ENCODE measurements at regions not wholly inside any gene's neighbourhood (a gene's known extent, or its start where the extent isn't known, plus 50 kb on each side); places are given as distances from the start of the nearest gene placed in this dataset.

DNA sequence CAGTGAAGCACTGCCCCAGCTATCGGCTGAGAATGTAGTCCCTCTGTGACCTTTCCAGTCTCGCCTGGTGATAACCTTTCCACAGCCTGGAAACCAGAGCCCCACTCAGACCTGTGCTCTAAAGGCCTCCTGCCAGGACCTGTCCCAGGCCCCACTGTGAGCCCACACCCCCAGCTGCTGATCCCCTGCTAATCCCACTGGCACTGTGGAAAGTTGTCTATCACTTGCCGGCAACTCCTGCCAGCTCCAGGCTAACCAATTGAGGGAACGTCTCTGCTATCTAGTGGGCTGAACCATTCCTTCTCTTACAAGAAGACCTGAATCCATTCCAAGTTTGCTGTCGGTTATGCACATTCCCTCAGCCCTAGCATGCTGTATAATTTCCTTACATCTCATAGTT is 328.2 kb downstream of the FAM181B start:
- H3K9ac ChIP-seq (ENCODE audit: insufficient read depth, low read depth, low read length): no peak overlapping the region
- H3K4me2 ChIP-seq (ENCODE audit: low read depth, low read length): no peak overlapping the region
- no peaks in the 10 kb centered on the region for H3K36me3 ChIP-seq (replicated peaks in 1 of 2; ENCODE audit: control insufficient read depth in 1 of 2, insufficient read depth in 2 of 2, low read length in 2 of 2)
- no peaks in the 10 kb centered on the region for H3K9me3 ChIP-seq (ENCODE audit: low read length)
- no peak overlapping the region for H3K4me3 ChIP-seq (replicated peaks in 1 of 3; ENCODE audit: insufficient read depth in 1 of 3, low read depth in 2 of 3, low read length in 3 of 3)
- no peaks in the 10 kb centered on the region for H4K20me1 ChIP-seq (ENCODE audit: insufficient read depth, low read length)
- no TSS peak for BruUV-seq (replicated peaks)
- H3K4me1 ChIP-seq (ENCODE audit: insufficient read depth, low read length): no peaks in the 10 kb centered on the region
- intact Hi-C loops (cut with micrococcal nuclease; ENCODE audit: unreplicated experiment): no loop called here
- 23% methylated on average over 4 of the region's 5 CpGs for WGBS (ENCODE audit: low lambda C conversion rate)
- ChIA-PET POLR2A (no interaction called here), CTCF (ENCODE audit: low intra/inter-chr PET ratio, low total read pairs) (no interaction called here)
- no peaks in the 10 kb centered on the region; a peak in 1 of 5 replicates for H3K27me3 ChIP-seq (ENCODE audit: control insufficient read depth in 1 of 2, insufficient read depth in 2 of 2, low read length in 2 of 2)
- no peak for FAIRE-seq
- TF ChIP-seq ZNF326 (CRISPR knock-in tag; IDR thresholded peaks at IDR 0.05; ENCODE audit: borderline replicate concordance) (no peak), CHD2 (IDR thresholded peaks at IDR 0.05; ENCODE audit: low read depth, low read length) (no peak), ZNF143 (CRISPR knock-in tag; IDR thresholded peaks at IDR 0.05) (no peak), IRF2 (CRISPR knock-in tag; IDR thresholded peaks at IDR 0.05) (no peak), ZFAT (CRISPR knock-in tag; conservative IDR thresholded peaks at IDR 0.05) (no peak), ZNF670 (CRISPR knock-in tag; IDR thresholded peaks at IDR 0.05; ENCODE audit: borderline replicate concordance) (no peak), RAD21 (CRISPR knock-in tag; IDR thresholded peaks at IDR 0.05) (no peak), ZNF703 (CRISPR knock-in tag; IDR thresholded peaks at IDR 0.05; ENCODE audit: borderline replicate concordance) (no peak), ZNF563 (CRISPR knock-in tag; IDR thresholded peaks at IDR 0.05) (no peak), ZBTB7B (CRISPR knock-in tag; IDR thresholded peaks at IDR 0.05) (no peak), BATF2 (CRISPR knock-in tag; IDR thresholded peaks at IDR 0.05) (no peak), AHR (CRISPR knock-in tag; IDR thresholded peaks at IDR 0.05) (no peak), ZNF124 (CRISPR knock-in tag; IDR thresholded peaks at IDR 0.05) (no peak)
- TF ChIP-seq, protein P1, sequence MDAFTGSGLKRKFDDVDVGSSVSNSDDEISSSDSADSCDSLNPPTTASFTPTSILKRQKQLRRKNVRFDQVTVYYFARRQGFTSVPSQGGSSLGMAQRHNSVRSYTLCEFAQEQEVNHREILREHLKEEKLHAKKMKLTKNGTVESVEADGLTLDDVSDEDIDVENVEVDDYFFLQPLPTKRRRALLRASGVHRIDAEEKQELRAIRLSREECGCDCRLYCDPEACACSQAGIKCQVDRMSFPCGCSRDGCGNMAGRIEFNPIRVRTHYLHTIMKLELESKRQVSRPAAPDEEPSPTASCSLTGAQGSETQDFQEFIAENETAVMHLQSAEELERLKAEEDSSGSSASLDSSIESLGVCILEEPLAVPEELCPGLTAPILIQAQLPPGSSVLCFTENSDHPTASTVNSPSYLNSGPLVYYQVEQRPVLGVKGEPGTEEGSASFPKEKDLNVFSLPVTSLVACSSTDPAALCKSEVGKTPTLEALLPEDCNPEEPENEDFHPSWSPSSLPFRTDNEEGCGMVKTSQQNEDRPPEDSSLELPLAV (CRISPR knock-in tag; conservative IDR thresholded peaks at IDR 0.05; ENCODE audit: low read depth): no peak
- TF ChIP-seq, protein P2, sequence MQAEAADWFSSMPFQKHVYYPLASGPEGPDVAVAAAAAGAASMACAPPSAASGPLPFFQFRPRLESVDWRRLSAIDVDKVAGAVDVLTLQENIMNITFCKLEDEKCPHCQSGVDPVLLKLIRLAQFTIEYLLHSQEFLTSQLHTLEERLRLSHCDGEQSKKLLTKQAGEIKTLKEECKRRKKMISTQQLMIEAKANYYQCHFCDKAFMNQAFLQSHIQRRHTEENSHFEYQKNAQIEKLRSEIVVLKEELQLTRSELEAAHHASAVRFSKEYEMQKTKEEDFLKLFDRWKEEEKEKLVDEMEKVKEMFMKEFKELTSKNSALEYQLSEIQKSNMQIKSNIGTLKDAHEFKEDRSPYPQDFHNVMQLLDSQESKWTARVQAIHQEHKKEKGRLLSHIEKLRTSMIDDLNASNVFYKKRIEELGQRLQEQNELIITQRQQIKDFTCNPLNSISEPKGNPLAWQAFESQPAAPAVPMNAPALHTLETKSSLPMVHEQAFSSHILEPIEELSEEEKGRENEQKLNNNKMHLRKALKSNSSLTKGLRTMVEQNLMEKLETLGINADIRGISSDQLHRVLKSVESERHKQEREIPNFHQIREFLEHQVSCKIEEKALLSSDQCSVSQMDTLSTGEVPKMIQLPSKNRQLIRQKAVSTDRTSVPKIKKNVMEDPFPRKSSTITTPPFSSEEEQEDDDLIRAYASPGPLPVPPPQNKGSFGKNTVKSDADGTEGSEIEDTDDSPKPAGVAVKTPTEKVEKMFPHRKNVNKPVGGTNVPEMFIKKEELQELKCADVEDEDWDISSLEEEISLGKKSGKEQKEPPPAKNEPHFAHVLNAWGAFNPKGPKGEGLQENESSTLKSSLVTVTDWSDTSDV (CRISPR knock-in tag; IDR thresholded peaks at IDR 0.05): no peak
- TF ChIP-seq, protein P3, sequence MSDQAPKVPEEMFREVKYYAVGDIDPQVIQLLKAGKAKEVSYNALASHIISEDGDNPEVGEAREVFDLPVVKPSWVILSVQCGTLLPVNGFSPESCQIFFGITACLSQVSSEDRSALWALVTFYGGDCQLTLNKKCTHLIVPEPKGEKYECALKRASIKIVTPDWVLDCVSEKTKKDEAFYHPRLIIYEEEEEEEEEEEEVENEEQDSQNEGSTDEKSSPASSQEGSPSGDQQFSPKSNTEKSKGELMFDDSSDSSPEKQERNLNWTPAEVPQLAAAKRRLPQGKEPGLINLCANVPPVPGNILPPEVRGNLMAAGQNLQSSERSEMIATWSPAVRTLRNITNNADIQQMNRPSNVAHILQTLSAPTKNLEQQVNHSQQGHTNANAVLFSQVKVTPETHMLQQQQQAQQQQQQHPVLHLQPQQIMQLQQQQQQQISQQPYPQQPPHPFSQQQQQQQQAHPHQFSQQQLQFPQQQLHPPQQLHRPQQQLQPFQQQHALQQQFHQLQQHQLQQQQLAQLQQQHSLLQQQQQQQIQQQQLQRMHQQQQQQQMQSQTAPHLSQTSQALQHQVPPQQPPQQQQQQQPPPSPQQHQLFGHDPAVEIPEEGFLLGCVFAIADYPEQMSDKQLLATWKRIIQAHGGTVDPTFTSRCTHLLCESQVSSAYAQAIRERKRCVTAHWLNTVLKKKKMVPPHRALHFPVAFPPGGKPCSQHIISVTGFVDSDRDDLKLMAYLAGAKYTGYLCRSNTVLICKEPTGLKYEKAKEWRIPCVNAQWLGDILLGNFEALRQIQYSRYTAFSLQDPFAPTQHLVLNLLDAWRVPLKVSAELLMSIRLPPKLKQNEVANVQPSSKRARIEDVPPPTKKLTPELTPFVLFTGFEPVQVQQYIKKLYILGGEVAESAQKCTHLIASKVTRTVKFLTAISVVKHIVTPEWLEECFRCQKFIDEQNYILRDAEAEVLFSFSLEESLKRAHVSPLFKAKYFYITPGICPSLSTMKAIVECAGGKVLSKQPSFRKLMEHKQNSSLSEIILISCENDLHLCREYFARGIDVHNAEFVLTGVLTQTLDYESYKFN (CRISPR knock-in tag; conservative IDR thresholded peaks at IDR 0.05): no peak
- TF ChIP-seq, protein P4, sequence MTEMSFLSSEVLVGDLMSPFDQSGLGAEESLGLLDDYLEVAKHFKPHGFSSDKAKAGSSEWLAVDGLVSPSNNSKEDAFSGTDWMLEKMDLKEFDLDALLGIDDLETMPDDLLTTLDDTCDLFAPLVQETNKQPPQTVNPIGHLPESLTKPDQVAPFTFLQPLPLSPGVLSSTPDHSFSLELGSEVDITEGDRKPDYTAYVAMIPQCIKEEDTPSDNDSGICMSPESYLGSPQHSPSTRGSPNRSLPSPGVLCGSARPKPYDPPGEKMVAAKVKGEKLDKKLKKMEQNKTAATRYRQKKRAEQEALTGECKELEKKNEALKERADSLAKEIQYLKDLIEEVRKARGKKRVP (CRISPR knock-in tag; IDR thresholded peaks at IDR 0.05): no peak
- no peak overlapping the region for H2AFZ ChIP-seq (ENCODE audit: low read length)
- in situ Hi-C loops (cut with HindIII; ENCODE audit: extremely low pct_ligation_motif_present, low pct_unique_long_range_greater_than_20kb): no loop called here
- no peaks in the 10 kb centered on the region for H3K79me2 ChIP-seq (ENCODE audit: insufficient read depth, low read length)
- no peak for ATAC-seq
- H3K27ac ChIP-seq (ENCODE audit: extremely low read length, insufficient read depth, low read length): no peak overlapping the region
- no peak for DNase-seq (ENCODE audit: low spot score)
